Hepatocyte (in vitro differentiated cells): ENCODE measurements at regions not wholly inside any gene's neighbourhood (a gene's known extent, or its start where the extent isn't known, plus 50 kb on each side); places are given as distances from the start of the nearest gene placed in this dataset.

Source experiments
- DNase-seq: peaks from one replicate; pipeline ENCODE4 v3.0.0-alpha.2; 2016; ENCODE audit warnings: low spot score
- H2AFZ ChIP-seq: fragments of 200-600 bp; sonication (generic); 2 replicates; pipeline ENCODE4 v1.6.0; 2016; ENCODE audit warnings: antibody characterized with exemption, mild to moderate bottlenecking
- H3K27ac ChIP-seq: fragments of 200-600 bp; sonication (generic); 2 replicates; pipeline ENCODE4 v1.5.1; 2016; ENCODE audit warnings: mild to moderate bottlenecking
- H3K27me3 ChIP-seq: fragments of 200-600 bp; sonication (generic); 2 replicates; pipeline ENCODE4 v1.6.1; 2016
- H3K36me3 ChIP-seq: fragments of 200-600 bp; sonication (generic); replicated peaks from 2 replicates; pipeline ENCODE4 v1.5.1; 2016; ENCODE audit warnings: low read depth; ENCODE audit not compliant: insufficient read depth
- H3K4me1 ChIP-seq: fragments of 200-600 bp; sonication (generic); 2 replicates; pipeline ENCODE4 v1.5.1; 2016; ENCODE audit warnings: mild to moderate bottlenecking, moderate library complexity; ENCODE audit not compliant: insufficient read depth
- H3K4me2 ChIP-seq: fragments of 200-600 bp; sonication (generic); 2 replicates; pipeline ENCODE4 v1.6.0; 2016
- H3K4me3 ChIP-seq: fragments of 200-600 bp; sonication (generic); 2 replicates; pipeline ENCODE4 v1.5.1; 2016; ENCODE audit warnings: mild to moderate bottlenecking
- H3K79me2 ChIP-seq: fragments of 200-600 bp; sonication (generic); 2 replicates; pipeline ENCODE4 v1.6.0; 2017; ENCODE audit warnings: mild to moderate bottlenecking
- H3K9me2 ChIP-seq: fragments of 200-600 bp; sonication (generic); replicated peaks from 2 replicates; pipeline ENCODE4 v1.6.0; 2017; ENCODE audit warnings: mild to moderate bottlenecking; ENCODE audit not compliant: insufficient read depth
- H3K9me3 ChIP-seq: fragments of 200-600 bp; sonication (generic); 2 replicates; pipeline ENCODE4 v1.5.1; 2016; ENCODE audit warnings: low read depth, mild to moderate bottlenecking
- H4K20me1 ChIP-seq: fragments of 200-600 bp; sonication (generic); 2 replicates; pipeline ENCODE4 v1.6.0; 2016; ENCODE audit warnings: mild to moderate bottlenecking; ENCODE audit not compliant: insufficient read depth, poor library complexity, severe bottlenecking
- CTCF ChIP-seq: fragments of 200-600 bp; sonication (generic); IDR thresholded peaks from 2 replicates; pipeline ENCODE4 v1.5.1; 2016; ENCODE audit warnings: antibody characterized with exemption, mild to moderate bottlenecking; ENCODE audit not compliant: poor library complexity
- EZH2 ChIP-seq: fragments of 200-600 bp; sonication (generic); IDR thresholded peaks from 2 replicates; pipeline ENCODE4 v1.6.1; 2016; ENCODE audit warnings: antibody characterized with exemption, mild to moderate bottlenecking, borderline replicate concordance
- EZH2phosphoT487 ChIP-seq: fragments of 200-600 bp; sonication (generic); IDR thresholded peaks from one replicate; pipeline ENCODE4 v1.6.1; 2018; ENCODE audit warnings: antibody characterized with exemption, mild to moderate bottlenecking, low read depth, moderate library complexity; ENCODE audit not compliant: unreplicated experiment, severe bottlenecking
- WGBS: methylation state at CpG from one replicate; pipeline ENCODE4 v1.1.6; 2016; ENCODE audit warnings: low lambda C conversion rate; ENCODE audit errors: missing lambda C conversion rate; 5-methylcytosine and 5-hydroxymethylcytosine counted together

- 48% methylated on average over 7 of the region's 7 CpGs for WGBS
- H3K4me2 ChIP-seq: no peak overlapping the region
- no peaks in the 10 kb centered on the region for H3K36me3 ChIP-seq
- H3K4me3 ChIP-seq: no peak overlapping the region
- no peaks in the 10 kb centered on the region for H3K9me2 ChIP-seq
- peak overlapping the region; percentile 52 for H3K27ac ChIP-seq
- no peaks in the 10 kb centered on the region for H3K27me3 ChIP-seq
- TF ChIP-seq EZH2phosphoT487 (no peak), EZH2 (no peak), CTCF (no peak)
- no peaks in the 10 kb centered on the region for H3K9me3 ChIP-seq
- DNase-seq: peak; percentile 17
- H4K20me1 ChIP-seq: no peaks in the 10 kb centered on the region
- H3K4me1 ChIP-seq: no peaks in the 10 kb centered on the region
- no peaks in the 10 kb centered on the region for H3K79me2 ChIP-seq
- no peak overlapping the region for H2AFZ ChIP-seq
These were observed 445.2 kb downstream of the SQOR start for GRCh38 chr15:46080016-46080415.

DNA sequence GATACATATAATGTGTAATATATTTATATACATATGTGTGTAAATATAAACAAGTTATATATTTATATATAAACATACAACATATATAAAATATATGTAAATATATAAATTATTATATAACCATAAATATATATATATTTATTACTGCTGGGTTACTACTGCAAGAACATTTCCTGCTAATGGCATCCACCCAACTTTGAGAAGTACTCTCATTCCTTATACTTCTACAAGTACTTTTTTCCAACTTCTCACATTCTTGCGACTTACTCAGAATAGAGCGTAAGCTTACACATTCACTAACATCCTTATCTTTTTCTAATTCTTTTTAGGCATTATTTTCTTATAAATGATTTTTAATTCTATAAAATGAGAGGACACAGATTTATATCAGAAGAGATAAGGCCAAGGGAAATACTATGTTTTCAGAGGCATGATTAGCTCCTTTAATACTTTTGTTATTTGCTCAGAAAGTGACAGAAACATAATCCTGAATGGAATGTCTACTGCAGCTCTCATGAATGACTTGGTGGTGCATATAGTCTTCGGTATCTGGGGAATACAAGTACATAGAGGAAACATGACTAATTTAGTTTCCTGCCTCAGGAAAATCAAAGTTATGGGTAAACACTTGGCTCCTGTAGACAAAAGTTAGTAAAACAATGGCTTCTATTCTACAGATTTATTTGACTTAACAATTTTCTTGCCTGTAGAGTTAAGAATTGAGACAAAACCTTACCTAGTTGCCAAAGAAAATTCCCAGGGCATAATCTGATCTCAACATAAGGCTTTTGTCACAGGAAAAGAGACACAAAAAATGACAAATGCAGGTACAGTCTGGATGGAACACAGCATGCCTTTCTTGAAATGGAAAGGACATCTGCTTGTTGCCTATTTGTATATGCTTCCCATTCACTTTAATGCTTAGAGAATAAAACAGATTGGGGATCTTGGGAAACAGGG, 453.9 kb downstream of the SQOR start:
- Histone ChIP-seq H3K9me2 (no peaks in the 10 kb centered on the region), H3K4me1 (no peaks in the 10 kb centered on the region), H3K79me2 (no peaks in the 10 kb centered on the region), H3K27me3 (no peaks in the 10 kb centered on the region), H3K4me3 (no peak overlapping the region), H3K36me3 (no peaks in the 10 kb centered on the region), H3K27ac (no peak overlapping the region), H2AFZ (no peak overlapping the region), H3K4me2 (no peak overlapping the region), H4K20me1 (no peaks in the 10 kb centered on the region), H3K9me3 (no peaks in the 10 kb centered on the region)
- 88% methylated on average over 3 of the region's 3 CpGs for WGBS
- TF ChIP-seq EZH2 (no peak), EZH2phosphoT487 (no peak), CTCF (no peak)
- DNase-seq: no peak

GRCh38 chr15:46089467-46089935, 454.7 kb downstream of the SQOR start:
- no peaks in the 10 kb centered on the region for H3K36me3 ChIP-seq
- H3K79me2 ChIP-seq: no peaks in the 10 kb centered on the region
- DNase-seq: no peak
- H3K9me3 ChIP-seq: no peaks in the 10 kb centered on the region
- H2AFZ ChIP-seq: no peak overlapping the region
- H4K20me1 ChIP-seq: no peaks in the 10 kb centered on the region
- H3K4me1 ChIP-seq: no peaks in the 10 kb centered on the region
- H3K27me3 ChIP-seq: no peaks in the 10 kb centered on the region
- H3K27ac ChIP-seq: no peak overlapping the region
- H3K9me2 ChIP-seq: no peaks in the 10 kb centered on the region
- H3K4me3 ChIP-seq: no peak overlapping the region
- TF ChIP-seq CTCF (no peak), EZH2phosphoT487 (no peak), EZH2 (no peak)
- H3K4me2 ChIP-seq: no peak overlapping the region
- 81% methylated on average over 4 of the region's 4 CpGs for WGBS
